ENCODE measurements at regions not wholly inside any gene's neighbourhood (a gene's known extent, or its start where the extent isn't known, plus 50 kb on each side); places are given as distances from the start of the nearest gene placed in this dataset.

DNA sequence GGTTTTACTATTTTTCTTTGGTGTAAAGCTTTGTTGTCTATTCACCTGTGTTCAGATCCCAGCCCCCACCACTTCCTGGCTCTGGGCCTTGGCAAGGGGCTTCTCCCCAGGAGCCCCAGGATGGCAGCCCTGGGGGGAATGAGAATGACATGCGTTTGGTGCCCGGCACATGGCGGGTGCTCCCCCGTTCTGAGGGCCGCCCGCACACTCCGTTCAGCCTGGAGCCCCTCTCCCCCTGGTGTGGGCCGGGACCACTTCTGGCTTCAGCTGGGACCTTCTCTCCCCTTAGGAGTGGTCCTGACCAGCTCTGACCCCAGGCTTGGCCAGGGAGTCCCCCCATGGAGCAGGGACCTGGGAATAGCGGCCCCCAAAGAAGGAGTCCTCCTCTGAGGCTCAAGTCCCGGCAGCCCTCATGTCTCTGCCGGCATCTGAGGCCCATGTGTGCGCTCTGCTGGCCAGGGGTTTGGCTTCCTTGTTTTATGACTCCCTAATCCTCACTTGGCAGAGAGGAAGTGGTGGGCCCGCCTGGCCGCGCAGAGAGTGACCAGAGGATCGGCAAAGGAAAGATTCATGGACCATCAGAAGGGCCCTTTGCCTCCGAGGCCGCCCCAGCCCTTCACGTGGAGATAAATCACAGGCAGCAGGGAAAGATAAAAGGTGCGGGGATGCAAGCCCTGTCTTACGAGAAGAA is 57.0 kb upstream of the LMX1B start:
- no peak for DNase-seq (ENCODE audit: low read depth in 2 of 3, low spot score in 2 of 3)

DNA sequence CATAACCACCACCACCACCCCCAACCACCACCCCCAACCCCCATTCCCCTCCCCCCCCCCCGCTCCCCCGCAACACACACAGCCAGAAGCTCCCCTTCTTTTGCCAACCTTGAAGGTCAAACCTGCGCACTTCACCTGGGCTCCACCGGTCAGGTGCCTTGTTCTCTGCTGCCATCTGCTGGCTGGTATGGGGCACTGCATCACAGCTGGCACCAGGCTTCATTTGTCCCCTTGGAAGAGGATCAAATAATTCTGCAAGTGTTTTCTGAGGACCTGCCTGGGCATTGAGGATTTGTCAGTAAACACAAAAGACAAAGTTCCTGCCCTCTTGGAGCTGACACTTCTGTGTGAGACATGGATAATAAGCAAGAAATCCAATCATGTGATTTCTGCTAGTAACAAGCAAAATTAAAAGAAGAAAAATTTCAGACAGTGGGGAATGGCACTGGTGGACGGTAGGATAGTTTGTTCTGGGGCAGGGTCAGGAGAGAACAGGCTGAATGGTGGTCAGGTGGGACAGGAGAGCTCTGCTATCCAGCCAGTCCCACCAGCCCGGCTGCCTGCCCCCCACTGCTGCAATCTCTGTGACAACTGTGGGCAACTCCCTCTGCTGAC is 55.6 kb upstream of the LMX1B start:
- peak; percentile 31 to 67 (median 49) for DNase-seq (ENCODE audit: low read depth in 2 of 3, low spot score in 2 of 3)

DNA sequence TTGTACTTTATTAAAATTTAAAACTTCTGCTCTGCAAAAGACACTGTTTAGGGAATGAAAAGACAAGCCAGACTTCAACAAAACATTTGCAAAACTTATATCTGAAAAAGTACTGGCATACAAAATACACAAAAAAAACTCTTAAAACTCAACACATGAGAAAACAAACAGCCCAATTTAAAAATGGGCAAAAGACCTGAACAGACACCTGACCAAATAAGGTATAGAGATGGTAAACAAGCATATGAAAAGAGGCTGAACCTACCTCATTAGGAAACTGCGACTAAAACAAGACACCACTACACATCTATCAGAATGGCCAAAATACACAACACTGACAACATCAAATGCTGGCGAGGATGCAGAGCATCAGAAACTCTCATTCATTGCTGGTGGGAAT is 54.4 kb upstream of the LMX1B start:
- no peak for DNase-seq (ENCODE audit: low read depth in 2 of 3, low spot score in 2 of 3)

DNA sequence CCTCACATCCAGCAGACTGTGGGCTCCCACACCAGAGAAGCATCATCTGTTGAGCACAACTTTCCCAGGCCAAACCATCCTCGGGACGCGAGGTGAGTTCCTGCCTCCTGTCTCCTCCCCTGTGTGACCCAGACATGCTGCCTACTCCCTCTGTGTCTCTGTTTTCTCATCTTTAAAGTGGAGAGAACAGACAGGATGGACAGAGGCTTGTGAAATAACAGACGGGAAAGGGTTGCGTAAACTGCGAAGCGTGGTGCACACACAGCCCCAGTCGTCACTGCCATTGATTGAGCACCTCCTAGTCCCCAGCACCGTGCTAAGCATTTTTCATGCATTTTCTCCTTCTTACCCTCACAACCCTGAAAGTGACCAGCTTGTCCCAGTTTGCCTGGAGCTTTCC is 52.1 kb upstream of the LMX1B start:
- no peak for DNase-seq (ENCODE audit: low read depth in 2 of 3, low spot score in 2 of 3)

DNA sequence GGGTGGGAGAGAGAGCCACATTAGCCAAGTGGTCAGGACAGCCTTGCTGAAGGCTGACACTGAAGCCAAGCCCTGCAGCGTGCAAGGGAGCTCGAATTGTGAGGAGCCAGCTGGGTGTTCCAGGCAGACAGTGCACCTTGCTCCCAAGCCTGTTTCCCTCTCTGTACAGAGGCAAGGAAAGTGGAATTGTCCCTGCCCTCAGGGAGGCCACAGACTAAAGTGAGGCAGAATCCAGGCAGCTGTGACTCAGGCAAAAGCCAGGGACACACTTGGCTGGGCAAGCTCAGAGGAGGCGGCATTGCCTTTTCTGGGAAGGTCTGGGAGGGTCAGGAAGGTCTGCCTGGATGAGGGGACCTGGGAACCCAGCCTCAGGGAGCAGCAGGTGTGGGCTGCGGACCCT is 50.2 kb upstream of the LMX1B start:
- DNase-seq (ENCODE audit: low read depth in 2 of 3, low spot score in 2 of 3) = no peak
